NCI-H345 (cell line): ENCODE measurements at regions not wholly inside any gene's neighbourhood (a gene's known extent, or its start where the extent isn't known, plus 50 kb on each side); places are given as distances from the start of the nearest gene placed in this dataset.

Source experiments
- DNase-seq: peaks from one replicate; lab custom pipeline; 2025; lab: John Stamatoyannopoulos, UW

DNA sequence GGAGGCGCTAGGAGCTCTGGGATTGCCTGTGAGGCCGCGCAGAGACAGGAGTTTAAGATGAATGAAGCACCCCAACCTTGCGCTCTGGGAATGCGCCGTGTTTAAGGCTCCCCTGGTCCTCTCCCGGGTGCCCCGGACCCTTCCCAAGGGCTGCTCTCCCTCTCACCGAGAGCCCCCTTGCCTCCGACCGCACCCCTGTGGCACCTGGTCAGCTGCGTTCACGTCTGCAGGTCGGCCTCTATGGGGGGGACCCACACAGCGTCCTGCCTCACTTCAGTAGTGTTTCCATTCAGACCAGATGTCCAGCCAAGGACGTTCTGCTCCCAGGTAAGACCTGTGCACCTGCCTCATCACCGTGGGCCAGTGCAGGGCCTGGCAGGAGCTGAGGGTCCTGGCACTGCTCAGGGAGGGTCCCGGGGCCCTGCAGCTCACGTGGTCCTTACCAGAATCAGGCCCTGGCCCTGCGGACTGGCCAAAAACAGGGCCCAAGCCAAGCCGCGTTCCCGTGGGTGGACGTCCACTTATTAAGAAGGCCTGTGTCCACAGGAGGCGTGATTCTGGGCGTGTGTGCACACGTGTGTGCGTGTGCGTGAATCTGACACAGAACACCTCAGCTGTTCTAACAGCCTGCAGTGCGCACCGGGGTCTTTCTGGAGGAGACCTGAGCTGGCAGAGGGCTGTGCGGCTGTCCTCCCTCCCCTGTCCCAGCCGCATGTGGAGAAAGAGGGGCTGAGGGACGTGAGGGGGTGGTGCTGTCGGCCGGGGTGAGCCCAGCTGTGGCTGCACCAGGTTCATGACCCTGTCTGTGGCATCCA, 79.9 kb upstream of the BHLHE23 start:
- DNase-seq: no peak

DNA sequence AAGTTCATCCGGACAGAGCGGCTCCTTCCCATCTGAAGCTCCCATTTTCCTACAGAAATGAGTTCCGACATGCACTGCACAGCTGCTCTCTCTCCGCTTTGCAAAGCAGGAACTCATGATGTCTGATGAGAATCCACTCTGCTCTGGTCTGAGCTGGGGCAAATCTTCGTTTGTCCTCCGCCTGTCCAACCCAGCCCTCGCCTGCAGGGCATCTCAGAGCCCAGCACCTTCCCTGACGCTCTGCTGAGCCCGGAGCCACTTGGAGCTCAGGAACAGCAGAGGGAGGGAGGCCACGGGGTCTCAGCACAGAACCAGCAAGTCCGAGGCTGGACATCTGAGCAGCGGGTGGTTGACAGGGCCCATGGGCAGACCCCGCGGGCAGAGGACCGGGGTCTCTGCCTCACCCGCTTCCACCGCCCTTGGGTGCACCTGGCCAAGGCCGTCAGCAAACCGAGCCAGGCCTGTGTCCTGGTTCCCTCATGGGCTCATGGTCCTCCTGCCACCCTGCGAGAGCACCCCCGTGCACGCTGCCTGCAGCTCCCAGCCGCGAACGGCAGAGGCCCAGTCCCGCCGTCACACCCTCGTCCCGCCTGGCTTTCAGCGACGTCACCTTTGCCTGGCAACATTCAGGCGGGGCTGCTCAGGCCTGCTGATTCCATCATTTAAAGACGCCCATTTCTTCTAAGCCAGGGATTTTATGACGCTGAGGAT, 78.5 kb upstream of the BHLHE23 start:
- DNase-seq: no peak

DNA sequence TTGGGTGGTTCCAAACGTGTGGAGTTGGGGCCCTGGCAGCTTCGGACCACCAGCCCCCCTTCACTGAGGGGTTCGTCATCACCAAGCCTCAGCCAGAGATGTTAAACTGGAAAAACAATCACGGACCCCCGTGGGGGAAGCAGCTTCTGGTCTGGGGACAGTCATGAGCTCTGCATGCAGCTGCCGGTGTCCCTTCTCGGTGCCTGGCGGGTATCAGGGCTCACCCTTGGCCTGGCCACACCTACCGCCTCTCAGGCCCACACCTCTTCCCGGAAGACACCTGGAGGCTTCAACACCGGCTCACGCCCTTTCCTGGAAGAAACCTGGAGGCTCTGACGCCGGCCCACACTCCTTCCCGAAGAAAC, 77.8 kb upstream of the BHLHE23 start:
- DNase-seq: no peak

GRCh38 chr20:63083831-63084562, 77.2 kb upstream of the BHLHE23 start:
- DNase-seq: no peak

GRCh38 chr20:63082939-63083735, 76.4 kb upstream of the BHLHE23 start:
- no peak for DNase-seq

DNA sequence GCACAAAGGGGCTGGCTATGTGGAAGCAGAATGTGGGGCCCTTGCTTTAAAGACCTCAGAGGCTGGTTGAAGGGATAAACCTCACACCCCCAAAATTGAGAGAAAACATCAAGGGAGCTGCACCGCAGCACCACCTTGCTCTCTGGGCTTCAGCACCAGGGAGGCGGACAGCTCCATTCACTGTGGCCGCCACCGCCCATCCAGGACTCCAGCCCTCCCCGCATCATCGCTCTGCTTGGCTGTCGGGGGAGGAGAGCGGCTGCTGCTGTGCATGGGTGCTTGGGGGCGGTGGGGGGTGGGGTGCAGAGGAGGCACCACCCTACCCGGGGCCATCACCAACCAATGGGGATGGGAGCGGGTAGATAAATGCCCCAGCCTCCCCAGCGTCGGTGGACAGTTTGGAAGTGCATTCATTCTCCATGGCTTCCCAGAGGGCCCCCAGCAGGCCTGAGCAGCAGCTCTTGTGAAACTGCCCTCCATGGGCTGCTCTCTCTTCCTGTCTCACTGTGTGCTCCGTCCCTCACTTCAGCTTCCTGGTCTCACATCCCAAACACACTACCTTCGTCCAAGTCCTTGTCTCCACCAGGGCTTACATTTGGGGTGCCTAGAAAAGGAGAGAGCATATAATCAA, 75.7 kb upstream of the BHLHE23 start:
- DNase-seq: no peak

DNA sequence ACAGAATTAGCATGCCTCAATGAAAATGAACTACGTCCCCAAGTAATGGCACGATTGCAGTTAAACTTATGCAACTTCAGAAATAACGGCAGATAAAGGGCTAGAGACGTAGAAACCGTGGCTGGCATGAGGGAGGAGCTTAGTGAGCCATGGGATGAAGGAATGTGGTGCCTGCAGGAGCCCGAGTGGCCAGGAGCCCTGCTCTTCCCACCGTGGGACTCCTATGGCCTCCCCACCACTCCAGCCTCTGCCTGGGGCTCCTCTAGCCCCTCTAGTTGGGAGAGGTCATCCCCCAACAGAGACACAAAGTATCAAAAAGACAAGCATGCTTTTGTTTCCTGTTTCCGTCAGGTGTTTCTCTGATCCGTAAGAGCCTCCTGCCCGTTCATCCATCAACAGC, 75.1 kb upstream of the BHLHE23 start:
- no peak for DNase-seq

- no peak for DNase-seq
Measured at GRCh38 chr20:63081351-63081750, 74.6 kb upstream of the BHLHE23 start.

- DNase-seq: no peak
Measured at GRCh38 chr20:63080811-63081210, 74.0 kb upstream of the BHLHE23 start.

- no peak for DNase-seq
Measured at GRCh38 chr20:63080411-63080810, 73.6 kb upstream of the BHLHE23 start.

- DNase-seq: no peak
Measured at GRCh38 chr20:63079971-63080370, 73.2 kb upstream of the BHLHE23 start.

DNA sequence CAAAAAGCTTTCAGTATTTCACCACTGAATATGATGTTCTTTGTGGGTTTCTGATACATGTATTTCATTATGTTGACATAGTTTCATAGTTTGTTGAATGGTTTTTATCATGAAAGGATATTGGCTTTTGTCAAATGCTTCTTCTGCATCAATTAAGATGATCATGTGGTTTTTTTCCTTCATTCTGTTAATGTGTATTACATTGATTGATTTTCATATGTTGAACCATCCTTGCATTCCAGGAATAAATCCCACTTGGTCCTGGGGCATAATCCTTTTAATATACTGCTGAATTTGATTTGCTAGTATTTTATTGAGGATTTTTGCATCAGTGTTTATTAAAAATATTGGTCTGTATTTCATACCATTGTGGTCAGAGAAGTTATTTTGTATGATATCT, 70.9 kb upstream of the BHLHE23 start:
- no peak for DNase-seq

DNA sequence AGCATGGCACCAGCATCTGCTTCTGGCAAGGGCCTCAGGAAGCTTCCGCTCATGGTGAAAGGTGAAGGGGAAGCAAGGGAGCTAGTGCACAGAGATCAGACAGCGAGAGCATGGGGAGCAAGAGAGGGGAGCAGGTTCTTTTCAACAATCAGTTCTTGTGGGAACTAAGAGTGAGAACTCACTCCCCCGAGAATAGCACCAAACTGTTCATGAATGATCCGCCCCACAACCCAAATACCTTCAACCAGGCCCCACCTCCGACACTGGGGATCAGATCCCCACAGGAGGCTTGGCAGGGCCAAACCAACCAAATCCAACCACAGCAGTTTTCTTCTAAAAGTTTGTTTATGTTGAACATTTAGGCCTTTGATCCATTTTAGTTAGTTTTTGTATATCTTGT, 69.7 kb upstream of the BHLHE23 start:
- no peak for DNase-seq

DNA sequence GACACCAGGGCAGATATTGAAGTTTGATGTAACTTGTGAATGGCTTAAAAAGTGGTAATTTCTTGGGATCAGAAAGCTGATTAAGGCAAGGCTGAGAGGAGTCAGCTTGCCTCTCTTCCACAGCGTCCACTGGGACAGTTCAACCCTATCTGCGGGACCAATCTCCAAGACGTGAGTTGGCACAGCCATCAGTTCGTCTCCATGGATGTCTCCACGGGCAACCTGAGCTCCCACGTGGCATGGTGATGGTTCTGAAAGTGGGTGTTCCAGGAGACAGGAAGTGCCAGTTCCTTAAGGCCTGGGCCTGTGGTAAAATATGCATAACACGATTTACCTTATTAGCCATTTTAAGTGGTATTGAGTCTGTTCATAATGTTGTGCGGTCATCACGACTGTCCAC, 67.9 kb upstream of the BHLHE23 start:
- DNase-seq: no peak

GRCh38 chr20:63074182-63074581, 67.4 kb upstream of the BHLHE23 start:
- DNase-seq: no peak

DNA sequence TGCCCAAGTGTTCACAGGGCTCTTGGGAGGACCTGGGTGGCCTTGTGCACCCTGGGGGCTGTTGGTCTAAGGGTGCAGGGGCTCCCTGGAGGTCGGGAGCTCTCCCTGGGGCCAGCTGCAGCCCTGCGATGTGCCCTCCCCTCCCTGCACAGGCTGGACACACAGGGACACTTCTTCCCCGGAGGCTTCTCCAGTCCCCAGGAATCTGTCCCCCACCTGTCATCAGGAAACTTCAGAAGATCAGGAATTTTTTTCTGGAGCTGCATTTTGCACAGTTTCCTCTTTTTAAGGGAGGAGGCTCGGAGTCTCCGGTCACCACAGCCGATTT, 66.9 kb upstream of the BHLHE23 start:
- no peak for DNase-seq

DNA sequence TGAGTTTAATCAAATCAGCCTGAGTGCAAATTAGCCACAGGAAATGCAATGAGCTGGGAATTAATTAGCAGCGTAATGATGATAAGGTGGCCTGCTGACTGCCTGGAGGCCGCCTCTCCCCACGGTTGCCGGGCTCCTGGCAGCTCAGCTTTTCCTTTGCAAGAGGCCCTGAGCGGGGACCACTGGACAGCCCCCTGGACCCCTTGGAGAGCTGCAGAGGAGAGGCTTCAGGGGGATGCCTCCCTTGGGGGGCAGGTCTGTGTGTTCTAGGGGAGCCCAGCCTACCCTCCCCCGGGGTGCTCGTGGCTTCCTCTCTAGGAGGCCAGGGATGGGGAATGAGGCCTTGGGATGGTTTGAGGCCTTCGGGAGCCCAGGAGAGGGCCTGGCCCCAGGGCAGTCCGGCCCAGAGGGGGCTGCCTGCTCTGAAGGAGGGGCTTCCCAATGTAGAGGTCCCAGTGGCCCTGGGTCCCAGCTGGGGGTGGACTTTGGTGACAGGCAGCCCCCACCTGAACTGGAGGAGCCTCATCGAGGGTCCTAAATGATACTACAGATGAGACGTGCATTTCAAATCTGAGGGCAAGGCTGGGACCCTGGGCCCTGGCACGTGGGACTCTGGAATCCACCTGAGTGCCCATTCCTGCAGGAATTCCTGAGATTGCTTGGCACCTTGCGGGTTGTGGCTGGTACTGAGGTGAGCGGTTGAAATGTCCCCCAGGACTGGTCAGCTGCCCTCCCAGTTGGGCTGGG, 66.4 kb upstream of the BHLHE23 start:
- DNase-seq: no peak

DNA sequence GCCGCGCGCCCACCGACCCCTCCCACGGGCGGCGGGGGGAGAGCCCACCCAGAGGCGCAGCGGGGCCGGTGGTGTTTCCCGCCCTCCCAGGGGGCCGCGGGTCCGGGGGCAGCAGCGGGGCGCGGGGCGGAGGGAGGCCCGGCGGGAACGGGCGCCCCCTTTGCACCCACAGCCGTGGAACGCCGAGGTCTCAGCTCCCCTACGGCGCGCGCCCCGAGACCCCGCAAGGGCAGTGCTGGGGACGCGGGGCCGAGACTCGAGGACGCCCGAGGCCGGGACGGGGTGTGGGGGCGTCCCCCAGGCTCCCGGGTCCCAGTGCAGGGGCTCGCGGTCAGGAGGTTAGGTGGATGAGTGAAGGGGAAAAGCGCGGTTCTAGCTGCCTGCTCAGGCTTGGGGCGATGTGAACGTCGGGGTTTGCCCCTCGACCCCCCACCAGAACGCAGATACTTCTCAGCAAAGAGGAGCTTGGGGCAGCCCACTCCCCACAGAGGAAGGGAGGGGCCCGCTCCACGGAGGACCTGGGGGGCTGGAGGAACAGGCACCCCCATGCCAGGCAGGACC, 65.5 kb upstream of the BHLHE23 start:
- DNase-seq: no peak

GRCh38 chr20:63071541-63072181, 64.9 kb upstream of the BHLHE23 start:
- DNase-seq: peak; percentile 25
